Epithelial cell of esophagus (primary cell): ENCODE measurements at regions not wholly inside any gene's neighbourhood (a gene's known extent, or its start where the extent isn't known, plus 50 kb on each side); places are given as distances from the start of the nearest gene placed in this dataset.

Experiments
- DNase-seq: peaks from one replicate; pipeline ENCODE4 v3.0.0; 2010; ENCODE audit warnings: low read depth
- H3K4me3 ChIP-seq: 2 replicates; pipeline ENCODE4 v1.5.1; 2011; ENCODE audit warnings: mild to moderate bottlenecking, low read length, control low read depth
- CTCF ChIP-seq: IDR thresholded peaks from 2 replicates; pipeline ENCODE4 v1.5.1; 2011; ENCODE audit warnings: low read depth, mild to moderate bottlenecking, low read length, control low read depth, inconsistent platforms; ENCODE audit not compliant: insufficient read depth; ENCODE audit errors: missing control alignments

GRCh38 chr1:88035578-88035977 lies 648.5 kb upstream of the PKN2 start:
- TF ChIP-seq CTCF = no peak
- peak; percentile 13 for DNase-seq
- no peak overlapping the region for H3K4me3 ChIP-seq

GRCh38 chr1:88036345-88037014 lies 647.6 kb upstream of the PKN2 start:
- no peak for TF ChIP-seq CTCF
- no peak overlapping the region for H3K4me3 ChIP-seq
- no peak for DNase-seq

GRCh38 chr1:88039240-88039639 lies 644.8 kb upstream of the PKN2 start:
- TF ChIP-seq CTCF = no peak
- no peak for DNase-seq
- H3K4me3 ChIP-seq = no peak overlapping the region

GRCh38 chr1:88043834-88044233 lies 640.2 kb upstream of the PKN2 start:
- TF ChIP-seq CTCF = no peak
- no peak for DNase-seq
- H3K4me3 ChIP-seq = no peak overlapping the region

GRCh38 chr1:88052167-88052566 lies 631.9 kb upstream of the PKN2 start:
- no peak for TF ChIP-seq CTCF
- no peak for DNase-seq
- H3K4me3 ChIP-seq = no peak overlapping the region

GRCh38 chr1:88053065-88053464 lies 631.0 kb upstream of the PKN2 start:
- H3K4me3 ChIP-seq = no peak overlapping the region
- TF ChIP-seq CTCF = no peak
- DNase-seq = no peak

GRCh38 chr1:88056881-88057280 lies 627.2 kb upstream of the PKN2 start:
- TF ChIP-seq CTCF = no peak
- H3K4me3 ChIP-seq = no peak overlapping the region
- DNase-seq = no peak
